ENCODE measurements at regions not wholly inside any gene's neighbourhood (a gene's known extent, or its start where the extent isn't known, plus 50 kb on each side); places are given as distances from the start of the nearest gene placed in this dataset.
"Not testable (repeated sequence)": the region's sequence is repeated elsewhere in the genome, so short reads cannot be mapped to it uniquely, and the experiment has no call there.

DNA sequence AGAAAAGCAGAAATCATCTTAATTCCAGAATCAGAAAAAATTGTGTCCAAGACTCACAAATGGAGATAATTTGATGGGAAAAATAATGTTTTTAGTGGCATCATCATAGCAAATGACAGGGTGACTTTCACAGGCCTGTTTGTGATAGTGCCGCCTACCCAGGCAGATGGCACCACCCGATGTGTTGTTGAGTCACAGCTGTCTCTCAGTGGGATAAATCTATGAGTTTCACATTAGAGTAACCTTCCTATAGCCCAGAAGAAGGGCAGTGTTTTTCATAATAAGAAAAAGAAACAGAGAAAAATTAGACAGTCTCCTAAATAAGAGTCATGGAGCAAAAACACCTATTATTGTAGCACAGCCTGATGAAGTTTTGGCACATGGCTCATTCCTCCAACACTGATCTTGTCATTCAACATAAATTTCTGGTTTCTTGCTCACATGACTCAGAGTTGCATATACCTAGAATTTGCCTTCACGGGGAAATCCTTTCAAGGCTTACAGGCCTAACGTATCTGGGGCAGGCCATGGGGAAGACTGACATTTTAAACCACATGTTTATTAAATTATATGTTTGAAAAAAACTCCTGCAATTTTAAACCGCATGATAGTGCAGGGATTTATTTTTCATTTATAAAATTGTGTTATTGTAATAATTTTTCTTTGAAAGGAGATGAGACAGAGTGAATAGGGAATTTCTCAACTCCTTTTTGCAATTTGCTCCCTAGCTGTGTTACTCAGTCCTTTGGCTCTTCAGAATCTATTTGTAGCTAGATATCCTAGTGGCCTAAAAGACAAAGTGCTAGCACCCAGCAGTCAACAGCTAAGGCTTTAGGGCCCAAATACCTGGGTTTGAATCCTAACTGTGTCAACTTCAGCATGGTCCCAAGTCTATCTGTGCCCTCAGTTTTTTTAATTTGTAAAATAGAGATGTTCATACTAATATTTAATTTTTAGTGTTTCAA is 393.7 kb downstream of the NDFIP2 start:
- no peak for DNase-seq (ENCODE audit: low spot score)

GRCh38 chr13:79871594-79871993 is 390.6 kb downstream of the NDFIP2 start:
- DNase-seq (ENCODE audit: low spot score), result no peak

GRCh38 chr13:79870766-79871165 is 389.8 kb downstream of the NDFIP2 start:
- DNase-seq (ENCODE audit: low spot score), result no peak

- no peak for DNase-seq (ENCODE audit: low spot score)
Measured at GRCh38 chr13:79870123-79870522, 389.2 kb downstream of the NDFIP2 start.

DNA sequence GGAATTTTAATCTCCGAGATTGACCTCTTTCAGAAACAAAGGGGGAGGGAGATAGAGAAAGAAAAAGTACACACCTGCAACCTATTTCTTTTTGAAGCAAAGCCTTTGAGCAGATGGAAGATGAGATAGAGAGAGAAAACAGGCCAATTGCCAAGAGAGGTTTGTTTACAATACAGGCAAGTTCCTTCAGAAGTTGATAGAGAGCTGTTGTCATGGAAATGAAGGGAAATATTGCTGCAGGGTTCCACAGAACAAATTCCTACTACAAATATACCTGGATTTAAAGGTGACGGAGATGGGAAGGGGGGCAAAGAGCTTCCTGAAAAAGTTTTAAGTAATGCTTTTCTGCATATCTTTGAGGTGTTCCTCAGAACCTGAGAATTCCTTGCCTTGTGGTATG is 388.4 kb downstream of the NDFIP2 start:
- DNase-seq (ENCODE audit: low spot score), result no peak

GRCh38 chr13:79867254-79867653 is 386.3 kb downstream of the NDFIP2 start:
- no peak for DNase-seq (ENCODE audit: low spot score)

GRCh38 chr13:79866436-79866835 is 385.5 kb downstream of the NDFIP2 start:
- DNase-seq (ENCODE audit: low spot score), result no peak

DNA sequence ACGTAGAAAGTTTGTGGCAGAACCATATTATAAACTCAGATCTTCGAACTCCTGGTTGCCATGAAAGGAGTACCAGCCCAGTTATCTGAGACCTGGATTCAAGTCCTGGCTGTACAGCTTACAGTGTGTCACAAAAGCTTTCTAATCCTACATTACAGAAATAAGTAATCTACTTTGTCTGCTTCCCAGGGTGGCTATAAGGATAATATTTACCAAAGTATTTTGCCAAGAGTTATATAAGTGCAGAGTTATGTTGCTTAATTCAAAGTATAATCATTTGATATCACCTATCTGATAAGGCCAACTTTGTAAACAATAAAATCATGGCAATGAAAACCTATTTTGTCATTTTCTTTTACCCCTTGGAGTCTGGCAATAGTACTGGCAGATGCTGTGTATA is 381.6 kb downstream of the NDFIP2 start:
- no peak for DNase-seq (ENCODE audit: low spot score)

DNA sequence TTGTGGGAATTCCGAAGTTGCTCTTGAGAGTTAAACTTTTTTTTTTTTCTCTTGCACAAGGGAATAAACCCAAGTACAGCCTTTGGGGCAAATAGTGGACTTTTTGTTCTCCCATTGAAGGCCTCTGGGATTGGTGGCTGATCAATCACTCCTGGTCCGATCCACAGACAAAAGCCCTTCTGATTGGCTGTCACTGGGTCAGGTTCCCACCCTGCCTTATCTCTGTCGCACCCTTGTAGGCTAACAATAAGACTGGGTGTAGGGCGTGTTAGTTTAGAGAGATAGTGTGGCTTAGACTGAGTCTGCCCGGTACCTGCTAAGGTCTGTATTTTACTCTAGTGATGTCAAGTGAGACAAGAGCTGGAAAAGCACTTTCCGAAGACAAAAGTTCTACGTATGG is 380.8 kb downstream of the NDFIP2 start:
- no peak for DNase-seq (ENCODE audit: low spot score)

DNA sequence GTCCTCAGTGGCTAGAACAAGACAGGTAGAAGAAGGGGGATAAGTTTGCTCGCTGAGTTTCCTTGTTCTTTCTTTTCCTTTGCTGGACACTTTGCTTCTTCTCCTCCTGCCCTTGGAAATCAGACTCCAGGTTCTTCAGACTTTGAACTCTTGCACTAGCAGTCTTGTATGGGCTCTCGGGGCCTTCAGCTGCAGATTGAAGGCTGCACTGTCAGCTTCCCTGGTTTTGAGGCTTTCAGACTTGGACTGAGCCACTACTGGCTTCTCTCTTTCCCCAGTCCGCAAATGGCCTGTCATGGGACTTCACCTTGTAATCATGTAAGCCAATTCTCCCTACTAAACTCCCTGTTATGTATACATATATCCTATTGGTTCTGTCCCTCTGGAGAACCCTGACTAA is 379.8 kb downstream of the NDFIP2 start:
- DNase-seq (ENCODE audit: low spot score), result no peak

DNA sequence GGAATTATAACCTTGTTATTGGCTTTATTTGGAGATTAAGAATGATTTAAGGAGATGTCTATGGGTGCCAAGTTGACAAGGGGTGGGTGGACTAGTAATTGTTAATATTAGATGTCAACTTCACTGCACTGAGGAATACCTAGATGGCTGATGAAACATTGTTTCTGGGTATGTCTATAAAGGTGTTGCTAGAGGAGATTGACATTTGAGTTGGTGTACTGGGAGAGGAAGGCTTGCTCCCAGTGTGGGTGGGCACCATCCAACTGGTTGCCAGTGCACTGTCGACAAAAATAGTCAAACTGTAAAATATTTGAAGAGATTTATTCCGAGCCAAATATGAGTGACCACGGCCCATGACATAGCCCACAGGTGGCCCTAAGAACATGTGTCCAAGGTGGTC is 378.8 kb downstream of the NDFIP2 start:
- no peak for DNase-seq (ENCODE audit: low spot score)

DNA sequence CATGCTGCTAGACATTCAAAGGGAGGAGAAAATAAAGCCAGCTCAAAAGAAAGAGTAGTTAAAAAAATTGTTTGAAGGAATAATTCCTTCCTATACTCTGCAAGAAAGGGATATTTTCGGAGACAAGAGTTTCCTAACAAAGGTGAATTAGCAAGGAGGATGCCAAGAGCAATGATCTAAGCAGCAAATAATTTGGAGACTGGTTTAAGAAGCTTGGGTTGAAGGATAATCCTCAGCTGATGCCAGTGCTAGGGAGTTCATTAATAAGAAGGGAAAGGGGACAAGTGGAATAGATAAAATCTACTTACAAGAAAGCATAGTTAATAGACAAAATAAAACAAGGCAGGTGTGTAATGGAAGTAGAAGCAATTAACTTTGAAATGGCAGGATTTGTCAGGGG is 372.3 kb downstream of the NDFIP2 start:
- DNase-seq (ENCODE audit: low spot score), result no peak

GRCh38 chr13:79851318-79851717 is 370.4 kb downstream of the NDFIP2 start:
- no peak for DNase-seq (ENCODE audit: low spot score)

DNA sequence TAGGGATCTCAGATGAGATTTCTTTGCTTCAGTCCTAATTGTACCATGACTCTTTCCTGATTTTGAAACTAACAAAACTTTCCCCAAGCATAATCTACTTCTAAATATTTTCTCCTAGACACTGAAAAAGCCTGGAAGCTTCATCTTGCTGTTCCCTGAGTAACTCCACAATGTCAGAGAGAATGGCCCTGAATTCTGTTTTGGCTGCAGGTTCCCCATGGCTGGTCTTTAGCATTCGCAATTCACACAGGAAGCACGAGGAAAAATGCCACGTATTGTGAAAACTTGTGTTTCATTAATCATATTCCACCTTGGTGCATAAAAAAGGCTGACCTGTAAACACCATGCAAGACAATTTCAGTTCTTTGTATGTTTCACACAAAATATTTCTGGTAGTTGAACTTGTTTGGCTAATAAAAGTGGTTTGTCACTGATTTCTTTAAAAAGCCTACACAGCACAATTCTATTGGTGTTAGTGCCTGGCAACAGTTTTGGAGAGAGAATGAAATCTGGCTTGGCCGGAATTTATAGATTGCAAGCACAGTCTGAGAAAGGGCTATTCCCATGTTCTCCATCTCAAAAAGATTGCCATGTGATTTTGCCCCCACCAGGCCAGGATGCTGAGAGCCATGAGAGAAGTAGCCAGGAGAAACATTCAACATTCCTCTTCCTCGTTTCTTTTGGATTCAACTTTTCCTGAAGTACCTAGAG is 367.1 kb downstream of the NDFIP2 start:
- DNase-seq (ENCODE audit: low spot score), result no peak

DNA sequence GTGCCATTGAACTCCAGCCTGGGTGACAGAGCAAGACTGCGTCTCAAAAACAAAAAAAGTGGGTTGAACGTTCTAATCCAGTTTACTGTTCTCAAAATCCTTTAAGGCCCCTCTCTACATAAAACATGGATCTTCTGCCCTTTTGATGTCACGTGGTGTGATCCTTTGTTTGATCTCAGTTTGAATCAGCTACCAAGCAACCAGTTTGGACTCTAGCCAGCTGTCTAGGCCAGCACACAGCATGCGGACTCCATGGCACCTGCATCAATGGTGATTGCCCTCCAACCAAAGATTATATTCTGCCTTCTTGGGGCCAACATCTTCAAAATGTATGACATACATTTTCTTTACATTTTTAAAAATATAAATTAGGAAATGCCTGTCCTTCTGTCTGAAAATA is 365.4 kb downstream of the NDFIP2 start:
- no peak for DNase-seq (ENCODE audit: low spot score)

DNA sequence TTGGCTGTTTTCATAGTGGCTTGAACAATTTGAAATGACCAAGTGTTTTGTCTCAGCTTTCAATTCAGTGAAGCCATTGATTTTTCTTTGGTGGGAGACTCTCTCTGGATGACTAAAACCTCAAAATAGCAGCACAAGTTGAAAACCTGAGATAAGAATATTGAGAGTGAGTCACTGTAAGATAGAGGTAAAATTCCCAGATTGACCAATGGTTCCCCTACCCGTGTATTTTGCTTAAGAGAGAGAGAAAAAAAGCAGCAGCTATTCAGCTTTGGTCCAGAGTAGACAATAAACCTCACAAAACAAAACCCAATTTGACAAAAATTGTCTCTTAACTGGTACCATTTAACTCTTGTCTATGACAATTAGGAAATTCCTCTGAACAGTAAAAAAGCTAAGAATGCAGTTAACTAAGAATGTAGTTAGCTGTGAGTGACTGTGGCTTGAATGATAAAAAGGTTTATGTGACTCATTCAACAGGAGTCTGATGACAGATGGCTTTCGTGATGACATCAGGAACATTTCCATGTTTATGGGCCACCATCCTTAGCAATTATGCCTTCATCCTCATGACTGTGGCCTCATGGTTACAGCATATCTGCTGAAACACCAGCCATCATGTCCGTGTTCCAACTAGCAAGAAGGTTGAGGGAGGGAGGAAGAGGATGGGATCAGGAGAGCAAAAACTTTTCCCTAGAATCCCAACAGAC is 356.9 kb downstream of the NDFIP2 start:
- no peak for DNase-seq (ENCODE audit: low spot score)

DNA sequence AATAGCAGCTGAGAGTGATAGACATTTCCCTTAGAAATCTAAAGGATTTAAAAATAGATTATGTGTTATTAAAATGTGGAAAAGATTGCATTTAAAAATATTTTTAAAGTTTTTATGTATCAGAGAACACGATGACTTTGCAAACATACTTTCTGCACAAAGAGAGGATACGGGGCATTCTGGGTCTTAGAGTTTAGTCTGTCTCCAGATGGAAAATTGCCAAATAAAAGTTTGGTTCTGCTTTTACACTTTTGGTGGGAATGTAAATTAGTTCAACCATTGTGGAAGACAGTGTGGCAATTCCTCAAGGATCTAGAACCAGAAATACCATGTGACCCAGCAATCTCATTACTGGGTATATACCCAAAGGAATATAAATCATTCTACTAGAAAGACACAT is 355.2 kb downstream of the NDFIP2 start:
- DNase-seq (ENCODE audit: low spot score), result not testable (repeated sequence)

GRCh38 chr13:79834876-79835275 is 353.9 kb downstream of the NDFIP2 start:
- DNase-seq (ENCODE audit: low spot score), result no peak

- no peak for DNase-seq (ENCODE audit: low spot score)
Measured at GRCh38 chr13:79833991-79834390, 353.0 kb downstream of the NDFIP2 start.

DNA sequence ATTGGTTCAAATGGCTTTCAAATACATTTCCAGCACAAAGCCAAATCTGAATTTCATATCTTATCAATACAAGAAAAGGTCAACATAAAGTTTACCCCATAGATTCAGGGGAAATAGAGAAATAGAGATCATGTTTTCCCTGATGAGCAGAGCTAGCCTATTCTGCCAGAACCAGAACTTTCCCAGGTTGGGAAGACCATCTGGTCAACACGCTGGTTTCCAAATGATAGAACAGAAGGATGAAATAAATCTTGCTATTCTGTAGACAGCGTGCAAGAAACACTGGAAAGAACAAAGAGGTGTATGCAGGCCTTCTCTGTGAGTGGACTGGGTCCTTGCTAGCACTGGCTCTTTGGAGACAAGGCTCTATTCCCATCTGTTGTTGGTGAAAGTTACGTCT is 350.6 kb downstream of the NDFIP2 start:
- DNase-seq (ENCODE audit: low spot score), result no peak

DNA sequence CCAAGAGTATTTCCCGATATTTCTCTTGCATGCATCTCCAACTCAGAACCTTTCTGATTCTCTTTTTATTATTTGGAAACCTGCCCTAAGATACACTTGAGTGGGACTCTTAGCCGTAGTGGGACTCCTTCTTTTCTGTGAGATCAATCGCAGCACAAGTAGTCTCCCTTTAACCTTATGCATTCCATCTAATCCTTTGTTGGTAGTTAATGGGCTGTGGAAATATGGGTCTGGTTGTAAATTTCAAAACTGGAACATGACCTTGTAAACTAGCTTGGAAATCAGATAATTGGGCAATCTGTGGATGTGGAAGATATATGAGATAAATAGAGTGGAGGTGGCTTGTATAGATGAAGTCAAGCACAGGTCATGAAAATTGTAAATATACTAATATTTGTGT is 350.0 kb downstream of the NDFIP2 start:
- DNase-seq (ENCODE audit: low spot score), result no peak

DNA sequence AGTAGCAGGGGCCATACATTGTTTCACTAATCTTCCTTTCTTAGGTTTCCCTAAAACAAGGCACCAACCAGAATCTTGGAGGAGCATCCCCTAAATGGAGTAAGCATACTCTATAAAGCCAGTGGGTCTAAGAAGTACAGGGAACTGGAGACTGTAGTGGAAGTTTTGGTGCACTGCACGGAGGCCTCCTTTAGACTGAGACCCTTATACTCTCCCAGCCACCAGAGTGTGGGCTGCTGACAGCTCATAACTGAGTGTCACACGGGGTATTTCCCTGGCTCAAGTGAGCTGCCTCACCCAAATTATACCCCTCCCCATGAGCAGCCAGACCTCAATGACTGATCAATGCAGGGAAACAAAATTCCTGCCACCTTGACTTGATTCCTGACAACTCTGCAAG is 349.5 kb downstream of the NDFIP2 start:
- DNase-seq (ENCODE audit: low spot score), result no peak

DNA sequence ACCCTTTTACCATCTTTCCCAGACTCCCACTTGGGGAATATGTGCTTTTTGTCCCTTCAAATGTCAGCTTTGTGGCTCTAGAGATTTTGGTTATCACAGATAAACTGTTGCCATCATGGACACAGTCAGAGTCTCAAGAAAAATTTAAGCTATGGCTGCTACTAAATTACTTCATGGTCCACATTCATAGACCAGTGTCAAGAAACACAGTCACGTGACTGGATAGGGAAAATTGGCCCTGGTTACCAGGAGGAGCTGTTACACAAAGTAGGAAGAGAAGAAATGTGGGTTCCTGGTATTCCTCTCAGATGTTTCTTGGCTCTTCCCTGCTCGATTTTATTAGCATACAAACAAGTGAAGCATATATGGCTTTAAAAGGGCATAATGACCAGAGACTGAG is 348.9 kb downstream of the NDFIP2 start:
- DNase-seq (ENCODE audit: low spot score), result no peak

All from mucosa of gallbladder (tissue), 1 donor.